ENCODE measurements at regions not wholly inside any gene's neighbourhood (a gene's known extent, or its start where the extent isn't known, plus 50 kb on each side); places are given as distances from the start of the nearest gene placed in this dataset.

- DNase-seq (ENCODE audit: low spot score in 2 of 2) (no peak), ATAC-seq (peak; percentile 85)
- Mint-ChIP-seq H3K9me3 (no peaks in the 10 kb centered on the region), H3K36me3 (no peaks in the 10 kb centered on the region), H3K4me3 (peak overlapping the region; percentile 25), H3K4me1 (peaks cover 30% of the 10 kb centered on the region), H3K27ac (peak overlapping the region; percentile 70)
These were observed 110.1 kb upstream of the RAD23B start for GRCh38 chr9:107172979-107173347.

GRCh38 chr9:107173422-107174180 is 109.5 kb upstream of the RAD23B start:
- ATAC-seq (peak; percentile 77), DNase-seq (ENCODE audit: low spot score in 2 of 2) (peak in 1 of 2 donors; percentile 55)
- H3K36me3 Mint-ChIP-seq: no peaks in the 10 kb centered on the region
- peak overlapping the region; percentile 70 for H3K27ac Mint-ChIP-seq
- peaks cover 30% of the 10 kb centered on the region for H3K4me1 Mint-ChIP-seq
- H3K9me3 Mint-ChIP-seq: no peaks in the 10 kb centered on the region
- peak overlapping the region; percentile 25 for H3K4me3 Mint-ChIP-seq

- peak in 1 of 2 donors; percentile 55 for DNase-seq (ENCODE audit: low spot score in 2 of 2)
- H3K4me1 Mint-ChIP-seq: peaks cover 30% of the 10 kb centered on the region
- ATAC-seq: peak; percentile 36
These were observed 108.6 kb upstream of the RAD23B start for GRCh38 chr9:107174441-107174840.

GRCh38 chr9:107175041-107175440 is 108.0 kb upstream of the RAD23B start:
- Mint-ChIP-seq H3K36me3 (no peaks in the 10 kb centered on the region), H3K9me3 (no peaks in the 10 kb centered on the region), H3K4me3 (no peak overlapping the region), H3K4me1 (peaks cover 30% of the 10 kb centered on the region), H3K27ac (no peak overlapping the region)
- DNase-seq (ENCODE audit: low spot score in 2 of 2): no peak
- ATAC-seq: no peak

More at GRCh38 chr9:107174441-107174840, 108.6 kb upstream of the RAD23B start:
- Mint-ChIP-seq H3K27ac (no peak overlapping the region), H3K36me3 (no peaks in the 10 kb centered on the region), H3K4me3 (no peak overlapping the region), H3K9me3 (no peaks in the 10 kb centered on the region)

- DNase-seq (ENCODE audit: low spot score in 2 of 2): no peak
- H3K4me3 Mint-ChIP-seq: no peak overlapping the region
- no peaks in the 10 kb centered on the region for H3K36me3 Mint-ChIP-seq
- peaks cover 30% of the 10 kb centered on the region for H3K4me1 Mint-ChIP-seq
- ATAC-seq: no peak
- H3K27ac Mint-ChIP-seq: no peak overlapping the region
- no peaks in the 10 kb centered on the region for H3K9me3 Mint-ChIP-seq
These were observed 107.2 kb upstream of the RAD23B start for GRCh38 chr9:107175816-107176435.

- H3K36me3 Mint-ChIP-seq: no peaks in the 10 kb centered on the region
- DNase-seq (ENCODE audit: low spot score in 2 of 2) (no peak), ATAC-seq (no peak)
- no peak overlapping the region for H3K27ac Mint-ChIP-seq
- no peak overlapping the region for H3K4me3 Mint-ChIP-seq
- no peaks in the 10 kb centered on the region for H3K9me3 Mint-ChIP-seq
- H3K4me1 Mint-ChIP-seq: peaks cover 30% of the 10 kb centered on the region
These were observed 106.5 kb upstream of the RAD23B start for GRCh38 chr9:107176436-107177151.

- no peak overlapping the region for H3K4me3 Mint-ChIP-seq
- no peak overlapping the region for H3K27ac Mint-ChIP-seq
- ATAC-seq (no peak), DNase-seq (ENCODE audit: low spot score in 2 of 2) (no peak)
- H3K9me3 Mint-ChIP-seq: peaks cover 2% of the 10 kb centered on the region
- no peaks in the 10 kb centered on the region for H3K36me3 Mint-ChIP-seq
- H3K4me1 Mint-ChIP-seq: peaks cover 25% of the 10 kb centered on the region
These were observed 105.7 kb upstream of the RAD23B start for GRCh38 chr9:107177243-107177839.

GRCh38 chr9:107177857-107178256 is 105.2 kb upstream of the RAD23B start:
- Mint-ChIP-seq H3K4me3 (no peak overlapping the region), H3K36me3 (no peaks in the 10 kb centered on the region), H3K4me1 (peaks cover 20% of the 10 kb centered on the region), H3K9me3 (peaks cover 7% of the 10 kb centered on the region), H3K27ac (no peak overlapping the region)
- DNase-seq (ENCODE audit: low spot score in 2 of 2) (no peak), ATAC-seq (no peak)

- peaks cover 16% of the 10 kb centered on the region for H3K4me1 Mint-ChIP-seq
- H3K4me3 Mint-ChIP-seq: no peak overlapping the region
- DNase-seq (ENCODE audit: low spot score in 2 of 2) (no peak), ATAC-seq (no peak)
- peaks cover 8% of the 10 kb centered on the region for H3K9me3 Mint-ChIP-seq
- H3K36me3 Mint-ChIP-seq: no peaks in the 10 kb centered on the region
- no peak overlapping the region for H3K27ac Mint-ChIP-seq
These were observed 104.8 kb upstream of the RAD23B start for GRCh38 chr9:107178293-107178692.

GRCh38 chr9:107180206-107180605 is 102.9 kb upstream of the RAD23B start:
- Mint-ChIP-seq H3K4me1 (no peaks in the 10 kb centered on the region), H3K9me3 (peaks cover 13% of the 10 kb centered on the region), H3K27ac (no peak overlapping the region), H3K4me3 (no peak overlapping the region), H3K36me3 (no peaks in the 10 kb centered on the region)
- DNase-seq (ENCODE audit: low spot score in 2 of 2): no peak
- no peak for ATAC-seq

GRCh38 chr9:107183176-107183575 is 99.9 kb upstream of the RAD23B start:
- Mint-ChIP-seq H3K27ac (no peak overlapping the region), H3K4me3 (no peak overlapping the region), H3K9me3 (peaks cover 13% of the 10 kb centered on the region), H3K36me3 (no peaks in the 10 kb centered on the region), H3K4me1 (no peaks in the 10 kb centered on the region)
- no peak for DNase-seq (ENCODE audit: low spot score in 2 of 2)
- no peak for ATAC-seq

GRCh38 chr9:107188376-107188775 is 94.7 kb upstream of the RAD23B start:
- Mint-ChIP-seq H3K4me1 (no peaks in the 10 kb centered on the region), H3K27ac (no peak overlapping the region), H3K36me3 (no peaks in the 10 kb centered on the region), H3K9me3 (peaks cover 5% of the 10 kb centered on the region), H3K4me3 (no peak overlapping the region)
- no peak for ATAC-seq
- DNase-seq (ENCODE audit: low spot score in 2 of 2): no peak

GRCh38 chr9:107190061-107190935 is 92.8 kb upstream of the RAD23B start:
- H3K27ac Mint-ChIP-seq: no peak overlapping the region
- H3K4me3 Mint-ChIP-seq: no peak overlapping the region
- H3K36me3 Mint-ChIP-seq: no peaks in the 10 kb centered on the region
- H3K4me1 Mint-ChIP-seq: no peaks in the 10 kb centered on the region
- no peaks in the 10 kb centered on the region for H3K9me3 Mint-ChIP-seq
- ATAC-seq (no peak), DNase-seq (ENCODE audit: low spot score in 2 of 2) (no peak)

- Mint-ChIP-seq H3K9me3 (no peaks in the 10 kb centered on the region), H3K4me1 (no peaks in the 10 kb centered on the region), H3K36me3 (no peaks in the 10 kb centered on the region), H3K4me3 (no peak overlapping the region), H3K27ac (no peak overlapping the region)
- ATAC-seq: no peak
- DNase-seq (ENCODE audit: low spot score in 2 of 2): no peak
These were observed 92.2 kb upstream of the RAD23B start for GRCh38 chr9:107190936-107191290.

GRCh38 chr9:107193251-107193650 is 89.8 kb upstream of the RAD23B start:
- no peaks in the 10 kb centered on the region for H3K36me3 Mint-ChIP-seq
- DNase-seq (ENCODE audit: low spot score in 2 of 2) (no peak), ATAC-seq (no peak)
- H3K4me3 Mint-ChIP-seq: no peak overlapping the region
- no peaks in the 10 kb centered on the region for H3K9me3 Mint-ChIP-seq
- no peaks in the 10 kb centered on the region for H3K4me1 Mint-ChIP-seq
- H3K27ac Mint-ChIP-seq: no peak overlapping the region
